Activated CD8-positive, alpha-beta memory T cell treated with anti-CD3 and anti-CD28 coated beads, Interleukin-2, amount 50 U/mL, for 4 hours (primary cell): ENCODE measurements at regions not wholly inside any gene's neighbourhood (a gene's known extent, or its start where the extent isn't known, plus 50 kb on each side); places are given as distances from the start of the nearest gene placed in this dataset.
"Not testable (repeated sequence)": the region's sequence is repeated elsewhere in the genome, so short reads cannot be mapped to it uniquely, and the experiment has no call there.

Source experiments
- DNase-seq: peaks from one replicate; pipeline ENCODE4 v3.0.0-alpha.2; 2020

- no peak for DNase-seq
Observed at GRCh38 chr1:244271691-244272308, 179.9 kb downstream of the ADSS2 start.

DNA sequence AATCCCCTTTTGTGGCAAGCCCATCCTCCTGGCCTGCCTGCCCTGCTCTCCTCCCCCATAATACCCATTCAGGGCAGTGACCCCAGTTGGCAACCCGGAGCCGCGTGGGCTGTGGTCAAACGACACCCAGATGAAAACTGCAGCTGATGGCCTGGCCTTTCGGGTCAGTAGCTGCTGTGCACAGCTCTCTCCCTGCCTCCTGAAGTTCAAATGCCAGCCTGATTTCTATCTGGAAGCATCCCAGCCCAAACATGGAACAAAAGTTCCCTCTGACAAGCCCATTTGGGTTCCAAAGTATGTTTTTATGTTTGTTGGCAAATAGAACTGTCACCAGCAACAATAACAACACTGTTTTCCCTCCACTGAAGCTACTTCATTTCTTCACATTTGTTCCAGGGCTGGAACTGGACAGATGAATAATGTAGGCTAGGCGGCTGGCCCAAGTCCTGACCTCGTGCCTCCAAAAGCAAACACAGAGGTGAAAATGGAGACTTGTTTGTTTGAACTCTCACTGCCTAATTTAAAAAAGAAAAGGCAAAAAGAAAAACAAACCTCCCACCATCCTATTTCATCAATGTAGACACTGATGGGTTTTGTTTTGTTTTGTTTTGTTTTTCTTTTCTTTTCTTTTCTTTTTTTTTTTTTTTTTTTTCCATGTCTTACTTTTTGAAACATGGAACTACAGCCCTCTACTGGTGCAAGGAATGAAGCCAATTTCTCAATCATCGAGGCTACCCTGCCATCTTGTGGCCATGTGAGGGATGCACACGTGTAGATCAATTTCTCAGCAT is 179.0 kb downstream of the ADSS2 start:
- DNase-seq: peak; percentile 69

- no peak for DNase-seq
Observed at GRCh38 chr1:244273262-244273844, 178.4 kb downstream of the ADSS2 start.

DNA sequence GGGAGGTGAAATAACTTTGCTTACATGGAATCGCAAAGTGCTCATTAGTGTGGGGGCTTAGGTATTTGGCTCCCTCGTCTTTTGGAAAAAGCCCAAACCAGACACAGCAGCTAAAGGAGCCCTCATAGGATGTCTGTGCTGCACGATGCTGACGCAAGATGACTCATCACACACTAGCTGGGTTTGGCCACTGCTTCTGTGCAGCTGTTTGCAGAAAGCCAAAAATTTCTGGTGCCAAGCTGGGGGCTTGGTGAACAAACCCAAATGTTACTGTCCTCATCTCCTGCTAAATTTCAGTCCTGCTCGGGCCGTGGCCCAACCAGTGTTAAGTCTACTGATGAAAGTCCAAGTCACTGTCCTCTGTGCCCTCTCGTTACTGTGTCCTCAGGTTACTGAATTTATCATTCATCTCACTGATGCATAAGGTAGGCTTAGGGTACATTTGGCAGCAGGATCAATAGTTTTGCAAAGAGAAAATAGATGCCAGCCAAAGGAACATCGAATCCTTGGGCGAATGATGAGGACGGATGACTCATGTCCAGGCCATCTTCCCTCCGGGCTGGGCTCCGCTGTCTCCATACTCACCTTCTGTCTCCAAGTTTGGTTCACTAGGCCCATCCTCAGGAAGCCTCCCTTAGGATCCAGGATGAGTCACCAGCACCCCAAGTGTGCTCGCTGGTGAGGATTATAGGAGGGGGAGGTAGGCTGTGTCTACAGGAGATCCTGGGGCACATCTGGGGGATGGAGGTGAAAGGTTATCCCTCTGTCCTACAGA is 177.7 kb downstream of the ADSS2 start:
- no peak for DNase-seq

DNA sequence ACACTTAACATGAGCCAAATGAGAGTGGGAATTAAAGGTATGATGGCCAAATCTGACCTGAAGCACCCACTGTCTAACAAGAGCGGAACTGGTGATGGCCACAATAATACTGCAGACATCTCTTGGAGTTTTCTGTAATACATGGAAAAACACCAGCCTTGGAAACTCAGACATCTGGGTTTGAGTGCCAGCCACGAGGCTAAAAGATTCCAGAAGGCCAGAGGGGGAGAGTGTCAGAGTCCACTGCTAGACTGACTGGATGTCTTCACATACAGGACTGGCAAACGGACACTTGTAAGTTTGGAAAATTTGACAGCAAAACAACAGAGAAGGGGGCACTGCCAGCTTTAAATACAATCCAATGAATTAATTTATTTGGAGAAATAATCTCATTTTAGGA is 175.1 kb downstream of the ADSS2 start:
- no peak for DNase-seq

- no peak for DNase-seq
Observed at GRCh38 chr1:244280201-244280600, 171.5 kb downstream of the ADSS2 start.

DNA sequence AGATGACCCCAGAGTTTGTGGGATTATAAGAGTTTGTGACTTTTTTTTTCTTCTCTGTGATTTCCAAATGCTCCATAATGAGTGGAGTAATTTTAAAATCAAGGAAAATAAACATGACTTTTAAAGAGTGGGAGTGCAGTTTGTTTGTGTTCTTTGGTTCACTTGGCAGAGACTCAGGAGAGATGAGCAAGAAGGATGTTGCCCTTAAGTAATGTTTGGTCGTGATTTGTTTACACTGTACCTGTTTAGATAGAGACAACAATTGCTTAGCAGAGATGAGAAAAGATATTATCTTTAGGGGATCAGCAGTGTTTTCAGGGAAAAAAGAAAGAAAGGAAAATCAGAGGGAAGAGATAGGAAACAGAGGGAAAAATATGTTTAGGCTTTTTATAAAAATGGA is 170.8 kb downstream of the ADSS2 start:
- no peak for DNase-seq

- no peak for DNase-seq
Observed at GRCh38 chr1:244283772-244284171, 167.9 kb downstream of the ADSS2 start.

DNA sequence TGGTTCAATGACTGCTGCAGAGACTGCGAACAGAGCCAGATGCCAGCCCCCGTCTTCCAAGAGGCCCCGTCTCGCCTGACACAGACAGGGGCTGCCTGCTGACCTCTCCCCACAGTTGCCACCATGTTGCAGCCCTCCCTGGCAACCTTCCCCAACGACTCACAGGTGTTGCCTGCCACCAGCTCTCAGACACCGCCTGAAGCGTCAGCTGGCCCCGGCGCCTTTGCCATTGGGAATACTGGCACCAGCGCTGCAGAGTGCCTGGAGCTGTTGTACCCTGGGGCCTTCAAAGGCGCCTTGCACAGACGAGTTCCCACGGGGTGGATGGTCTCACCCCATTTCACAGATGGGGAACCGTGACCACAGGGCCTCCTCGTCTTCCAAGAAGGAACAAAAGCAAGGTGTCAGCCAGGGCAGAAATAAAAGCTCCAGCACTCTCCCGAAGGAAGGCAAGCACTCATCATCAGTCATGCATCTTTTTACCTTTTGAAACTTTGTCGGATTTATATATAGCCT is 167.0 kb downstream of the ADSS2 start:
- no peak for DNase-seq

DNA sequence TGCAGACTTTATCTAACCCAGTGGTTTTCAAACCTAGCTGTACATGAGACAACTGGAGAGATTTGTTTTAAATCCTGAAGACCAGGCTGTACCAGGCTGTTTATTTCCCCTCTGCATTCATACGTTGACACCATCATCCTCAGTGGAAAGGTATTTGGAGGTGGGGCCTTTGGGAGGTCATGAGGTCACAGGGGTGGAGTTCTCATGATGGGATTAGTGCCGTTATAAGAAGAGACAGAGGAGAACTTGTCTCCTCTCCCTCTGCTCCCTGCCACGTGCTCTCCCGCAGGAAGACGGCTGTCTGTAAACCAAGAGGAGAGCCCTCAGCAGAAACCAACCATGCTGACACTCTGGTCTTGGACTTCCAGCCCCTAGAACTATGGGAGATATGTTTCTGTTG is 165.4 kb downstream of the ADSS2 start:
- DNase-seq: no peak

- DNase-seq: no peak
Observed at GRCh38 chr1:244287726-244288125, 164.0 kb downstream of the ADSS2 start.

GRCh38 chr1:244288663-244289062 is 163.0 kb downstream of the ADSS2 start:
- DNase-seq: no peak

DNA sequence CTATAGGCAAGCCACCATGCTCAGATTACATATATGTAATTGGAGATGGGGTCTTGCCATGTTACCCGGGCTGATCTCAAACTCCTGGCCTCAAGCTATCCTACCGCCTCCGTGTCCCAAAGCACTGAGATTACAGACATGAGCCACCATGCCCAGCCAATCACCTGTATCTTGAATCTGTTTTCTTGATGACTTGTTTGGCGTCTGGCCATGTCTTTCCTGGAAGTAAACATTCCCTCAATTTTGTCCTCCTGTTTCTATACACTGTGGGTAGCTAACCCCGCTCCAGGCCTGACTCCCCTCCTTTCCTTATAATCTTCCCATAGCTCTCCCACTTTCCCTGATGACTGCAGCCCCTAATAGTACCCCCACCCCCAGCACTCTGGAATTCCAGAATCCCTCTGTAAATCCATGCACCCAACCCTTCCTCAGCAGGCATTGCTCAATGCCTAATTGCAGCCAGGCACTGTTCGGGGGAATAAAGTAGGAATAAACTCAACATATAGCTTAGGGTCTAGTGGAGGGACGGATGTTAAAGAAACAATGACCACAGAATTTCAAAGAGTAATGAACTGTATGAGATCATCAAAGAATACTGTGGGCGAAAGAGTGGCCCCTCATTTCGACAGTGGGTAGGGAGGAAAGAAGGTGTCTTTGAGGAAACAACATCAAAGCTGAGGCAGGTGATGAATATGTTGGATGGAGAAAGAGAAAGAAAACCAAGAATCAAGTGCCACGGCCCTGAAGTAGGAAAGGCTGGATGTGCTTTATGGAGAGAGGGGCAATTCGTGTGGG is 161.5 kb downstream of the ADSS2 start:
- no peak for DNase-seq

- no peak for DNase-seq
Observed at GRCh38 chr1:244291236-244292201, 160.2 kb downstream of the ADSS2 start.

- no peak for DNase-seq
Observed at GRCh38 chr1:244294599-244295224, 157.0 kb downstream of the ADSS2 start.

- no peak for DNase-seq
Observed at GRCh38 chr1:244296003-244296402, 155.7 kb downstream of the ADSS2 start.

GRCh38 chr1:244296447-244296846 is 155.3 kb downstream of the ADSS2 start:
- DNase-seq: no peak

DNA sequence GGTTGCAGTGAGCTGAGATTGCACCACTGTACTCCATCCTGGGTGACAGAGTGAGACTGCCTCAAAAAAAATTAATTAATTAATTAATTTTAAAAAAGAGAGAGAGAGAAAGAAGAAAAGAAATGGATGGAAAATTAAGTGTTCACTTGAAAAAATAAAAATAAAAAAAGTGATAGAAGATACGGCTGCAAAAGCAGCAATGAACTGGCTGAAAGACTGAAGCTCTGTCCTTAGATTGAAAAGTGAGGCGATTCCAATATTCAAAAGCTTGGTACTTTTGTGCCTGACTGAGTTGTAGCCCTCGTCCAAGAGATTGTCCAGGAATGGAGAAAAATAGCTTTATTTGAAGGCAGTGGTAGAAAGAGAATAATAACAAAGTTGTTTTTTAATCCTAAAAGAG is 154.6 kb downstream of the ADSS2 start:
- DNase-seq: no peak

DNA sequence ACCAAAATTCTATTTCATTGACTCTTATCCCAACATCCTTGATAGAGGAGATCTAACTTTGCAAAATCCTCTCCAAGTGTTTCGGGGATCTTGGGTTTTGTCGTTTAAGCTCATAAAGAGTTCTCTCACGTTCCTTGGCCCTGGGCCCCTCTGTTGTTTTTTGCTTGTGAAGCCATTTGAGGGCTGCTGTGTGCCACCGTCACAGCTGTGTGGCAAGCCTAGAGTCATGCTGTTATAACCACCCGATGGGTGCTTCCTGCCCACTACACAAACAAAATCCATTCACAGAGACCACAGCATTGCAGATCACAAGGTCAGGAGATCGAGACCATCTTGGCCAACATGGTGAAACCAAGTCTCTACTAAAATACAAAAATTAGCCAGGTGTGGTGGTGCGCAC is 154.1 kb downstream of the ADSS2 start:
- DNase-seq: no peak

DNA sequence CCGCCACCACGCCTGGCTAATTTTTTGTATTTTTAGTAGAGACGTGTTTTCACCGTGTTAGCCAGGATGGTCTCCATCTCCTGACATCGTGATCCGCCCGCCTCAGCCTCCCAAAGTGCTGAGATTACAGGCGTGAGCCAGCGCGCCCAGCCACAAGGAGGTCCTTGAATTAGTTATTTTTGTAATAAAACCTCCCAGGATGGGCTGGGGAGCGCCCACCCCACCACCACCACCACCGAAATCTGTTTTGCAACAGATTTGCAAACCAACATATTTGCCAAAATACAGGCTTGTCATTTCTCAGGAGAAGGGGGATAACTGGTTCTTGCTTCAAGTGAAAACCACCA is 151.7 kb downstream of the ADSS2 start:
- DNase-seq: not testable (repeated sequence)

GRCh38 chr1:244301595-244302130 is 150.0 kb downstream of the ADSS2 start:
- DNase-seq: no peak
